Ectodermal cell (in vitro differentiated cells): ENCODE measurements at regions not wholly inside any gene's neighbourhood (a gene's known extent, or its start where the extent isn't known, plus 50 kb on each side); places are given as distances from the start of the nearest gene placed in this dataset.

ENCODE experiments used
- H3K27ac ChIP-seq: 2 replicates; pipeline ENCODE4 v1.7.0; 2013; ENCODE audit warnings: mild to moderate bottlenecking, low read depth, low read length; ENCODE audit not compliant: insufficient read depth, poor library complexity, severe bottlenecking
- H3K27me3 ChIP-seq: 2 replicates; pipeline ENCODE4 v1.7.0; 2013; ENCODE audit warnings: mild to moderate bottlenecking, low read length; ENCODE audit not compliant: insufficient read depth, control insufficient read depth, poor library complexity, severe bottlenecking
- H3K36me3 ChIP-seq: one replicate; pipeline ENCODE4 v1.7.0; 2013; ENCODE audit warnings: low read length; ENCODE audit not compliant: control insufficient read depth, insufficient read depth
- H3K4me1 ChIP-seq: one replicate; pipeline ENCODE4 v1.7.0; 2013; ENCODE audit warnings: low read length; ENCODE audit not compliant: control insufficient read depth, insufficient read depth
- H3K4me3 ChIP-seq: 2 replicates; pipeline ENCODE4 v1.7.0; 2013; ENCODE audit warnings: low read depth, low read length, control low read depth; ENCODE audit not compliant: insufficient read depth
- H3K9me3 ChIP-seq: 2 replicates; pipeline ENCODE4 v1.7.0; 2013; ENCODE audit warnings: mild to moderate bottlenecking, low read length, moderate library complexity; ENCODE audit not compliant: control insufficient read depth
- WGBS, 2 experiments: methylation state at CpG; one replicate each; pipeline ENCODE4 v1.1.7; 2013; ENCODE audit warnings: missing lambda C conversion rate in 2 of 2; 5-methylcytosine and 5-hydroxymethylcytosine counted together

- H3K9me3 ChIP-seq, result no peaks in the 10 kb centered on the region
- no peaks in the 10 kb centered on the region for H3K36me3 ChIP-seq
- H3K4me3 ChIP-seq, result no peak overlapping the region
- no peak overlapping the region for H3K27ac ChIP-seq
- no peaks in the 10 kb centered on the region for H3K4me1 ChIP-seq
- 86 to 87% methylated on average over 9 of the region's 9 CpGs for WGBS, 2 experiments
- H3K27me3 ChIP-seq, result no peaks in the 10 kb centered on the region
Measured at GRCh38 chr15:62961134-62961533, 81.4 kb upstream of the TPM1 start.

- Histone ChIP-seq H3K4me1 (no peaks in the 10 kb centered on the region), H3K27me3 (no peaks in the 10 kb centered on the region), H3K36me3 (no peaks in the 10 kb centered on the region), H3K9me3 (no peaks in the 10 kb centered on the region), H3K4me3 (no peak overlapping the region), H3K27ac (no peak overlapping the region)
- WGBS, 2 experiments, result 90 to 92% methylated on average over 17 to 19 of the region's 19 CpGs
Measured at GRCh38 chr15:62962101-62962995, 80.2 kb upstream of the TPM1 start.

GRCh38 chr15:62964251-62964650, 78.3 kb upstream of the TPM1 start:
- no peaks in the 10 kb centered on the region for H3K27me3 ChIP-seq
- 96% methylated on average over 5 of the region's 5 CpGs for WGBS, 2 experiments
- H3K4me1 ChIP-seq, result no peaks in the 10 kb centered on the region
- H3K36me3 ChIP-seq, result no peaks in the 10 kb centered on the region
- no peak overlapping the region for H3K4me3 ChIP-seq
- no peak overlapping the region for H3K27ac ChIP-seq
- H3K9me3 ChIP-seq, result no peaks in the 10 kb centered on the region

DNA sequence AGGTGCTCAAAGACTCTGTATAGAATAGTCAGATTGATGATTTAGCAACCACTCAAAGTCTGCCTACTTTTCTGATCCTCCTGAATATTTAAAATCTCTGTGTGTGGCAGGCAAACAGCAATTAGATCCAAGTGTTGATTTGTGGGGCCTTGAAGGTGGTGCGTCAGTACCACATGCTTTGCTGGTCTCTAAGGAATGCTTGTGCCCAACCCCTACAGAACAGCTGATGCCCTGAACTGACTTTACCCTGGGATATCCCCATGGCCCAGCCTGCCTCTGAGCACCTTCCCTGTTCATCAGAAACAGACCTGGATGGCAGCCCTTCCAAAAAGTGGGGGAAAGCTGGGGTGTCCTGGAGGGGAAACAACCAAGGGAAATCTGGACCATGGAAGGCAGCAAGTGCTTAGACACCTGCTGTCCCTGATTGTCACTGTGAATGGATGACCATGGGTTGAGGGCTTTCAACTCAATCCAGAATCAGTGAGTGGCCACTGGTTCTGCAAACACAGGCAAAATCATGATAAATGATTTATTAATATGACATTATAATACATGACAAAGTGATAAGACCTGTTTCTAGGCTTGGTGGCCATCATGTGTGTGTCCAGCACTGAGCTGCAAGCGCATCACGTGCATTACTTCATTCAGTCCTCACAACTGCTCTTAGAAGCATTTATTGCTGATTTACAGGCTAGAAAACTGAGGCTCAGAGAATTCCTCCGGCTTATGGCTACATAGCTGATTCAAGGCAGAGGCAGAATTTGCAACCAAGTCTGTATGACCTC, 76.1 kb upstream of the TPM1 start:
- no peaks in the 10 kb centered on the region for H3K36me3 ChIP-seq
- no peak overlapping the region for H3K27ac ChIP-seq
- H3K9me3 ChIP-seq, result no peaks in the 10 kb centered on the region
- no peak overlapping the region for H3K4me3 ChIP-seq
- WGBS, 2 experiments, result 91 to 98% methylated on average over 4 of the region's 4 CpGs
- no peaks in the 10 kb centered on the region for H3K4me1 ChIP-seq
- H3K27me3 ChIP-seq, result no peaks in the 10 kb centered on the region

DNA sequence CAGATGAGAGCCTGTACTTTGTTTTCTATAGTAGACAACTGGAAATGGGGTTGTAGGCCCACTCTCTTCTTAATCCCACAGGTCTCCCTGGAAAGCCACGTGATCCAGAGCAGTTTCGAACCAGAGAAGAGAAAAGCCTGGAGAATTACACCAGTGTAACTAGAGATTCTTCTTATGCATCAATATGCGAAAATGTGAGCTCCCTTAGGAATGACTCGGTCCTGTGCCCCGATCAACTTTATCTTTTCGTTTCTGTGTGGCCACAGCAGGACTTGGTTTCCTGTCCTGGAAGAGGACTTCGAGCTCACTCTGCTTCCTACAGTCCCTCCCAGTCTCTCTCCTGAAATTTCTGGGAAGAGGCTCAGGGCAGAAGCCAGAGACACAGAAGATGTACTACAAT, 73.8 kb upstream of the TPM1 start:
- H3K4me1 ChIP-seq, result no peaks in the 10 kb centered on the region
- H3K36me3 ChIP-seq, result no peaks in the 10 kb centered on the region
- 83 to 85% methylated on average over 7 of the region's 7 CpGs for WGBS, 2 experiments
- no peak overlapping the region for H3K27ac ChIP-seq
- H3K4me3 ChIP-seq, result no peak overlapping the region
- no peaks in the 10 kb centered on the region for H3K27me3 ChIP-seq
- no peaks in the 10 kb centered on the region for H3K9me3 ChIP-seq

- WGBS, 2 experiments, result 91 to 97% methylated on average over 1 of the region's 1 CpG
- H3K27ac ChIP-seq, result no peak overlapping the region
- no peaks in the 10 kb centered on the region for H3K4me1 ChIP-seq
- no peaks in the 10 kb centered on the region for H3K27me3 ChIP-seq
- H3K9me3 ChIP-seq, result no peaks in the 10 kb centered on the region
- no peak overlapping the region for H3K4me3 ChIP-seq
- H3K36me3 ChIP-seq, result no peaks in the 10 kb centered on the region
Measured at GRCh38 chr15:62969442-62970089, 73.0 kb upstream of the TPM1 start.

GRCh38 chr15:62972814-62973213, 69.7 kb upstream of the TPM1 start:
- H3K4me1 ChIP-seq, result peaks cover 7% of the 10 kb centered on the region
- no peak overlapping the region for H3K4me3 ChIP-seq
- WGBS, 2 experiments, result 83 to 86% methylated on average over 5 of the region's 5 CpGs
- no peaks in the 10 kb centered on the region for H3K9me3 ChIP-seq
- H3K27me3 ChIP-seq, result no peaks in the 10 kb centered on the region
- no peak overlapping the region for H3K27ac ChIP-seq
- no peaks in the 10 kb centered on the region for H3K36me3 ChIP-seq

GRCh38 chr15:62975515-62975914, 67.0 kb upstream of the TPM1 start:
- Histone ChIP-seq H3K9me3 (no peaks in the 10 kb centered on the region), H3K36me3 (no peaks in the 10 kb centered on the region), H3K27me3 (no peaks in the 10 kb centered on the region), H3K4me1 (peaks cover 7% of the 10 kb centered on the region), H3K4me3 (no peak overlapping the region), H3K27ac (no peak overlapping the region)
- WGBS, 2 experiments, result 57 to 63% methylated on average over 8 of the region's 8 CpGs

GRCh38 chr15:62976301-62976881, 66.2 kb upstream of the TPM1 start:
- H3K4me3 ChIP-seq, result no peak overlapping the region

More at GRCh38 chr15:62976301-62976881, 66.2 kb upstream of the TPM1 start:
- Histone ChIP-seq H3K4me1 (peaks cover 7% of the 10 kb centered on the region), H3K9me3 (no peaks in the 10 kb centered on the region), H3K27ac (peak overlapping the region; percentile 36), H3K27me3 (no peaks in the 10 kb centered on the region), H3K36me3 (no peaks in the 10 kb centered on the region)
- WGBS, 2 experiments, result 86 to 89% methylated on average over 2 of the region's 2 CpGs
